ENCODE measurements at regions not wholly inside any gene's neighbourhood (a gene's known extent, or its start where the extent isn't known, plus 50 kb on each side); places are given as distances from the start of the nearest gene placed in this dataset.

- Histone ChIP-seq H3K27me3 (replicated peaks) (no peaks in the 10 kb centered on the region), H3K4me3 (ENCODE audit: low read depth, low read length) (no peak overlapping the region), H3K36me3 (replicated peaks) (no peaks in the 10 kb centered on the region), H3K27ac (no peak overlapping the region)
- TF ChIP-seq, protein P1, sequence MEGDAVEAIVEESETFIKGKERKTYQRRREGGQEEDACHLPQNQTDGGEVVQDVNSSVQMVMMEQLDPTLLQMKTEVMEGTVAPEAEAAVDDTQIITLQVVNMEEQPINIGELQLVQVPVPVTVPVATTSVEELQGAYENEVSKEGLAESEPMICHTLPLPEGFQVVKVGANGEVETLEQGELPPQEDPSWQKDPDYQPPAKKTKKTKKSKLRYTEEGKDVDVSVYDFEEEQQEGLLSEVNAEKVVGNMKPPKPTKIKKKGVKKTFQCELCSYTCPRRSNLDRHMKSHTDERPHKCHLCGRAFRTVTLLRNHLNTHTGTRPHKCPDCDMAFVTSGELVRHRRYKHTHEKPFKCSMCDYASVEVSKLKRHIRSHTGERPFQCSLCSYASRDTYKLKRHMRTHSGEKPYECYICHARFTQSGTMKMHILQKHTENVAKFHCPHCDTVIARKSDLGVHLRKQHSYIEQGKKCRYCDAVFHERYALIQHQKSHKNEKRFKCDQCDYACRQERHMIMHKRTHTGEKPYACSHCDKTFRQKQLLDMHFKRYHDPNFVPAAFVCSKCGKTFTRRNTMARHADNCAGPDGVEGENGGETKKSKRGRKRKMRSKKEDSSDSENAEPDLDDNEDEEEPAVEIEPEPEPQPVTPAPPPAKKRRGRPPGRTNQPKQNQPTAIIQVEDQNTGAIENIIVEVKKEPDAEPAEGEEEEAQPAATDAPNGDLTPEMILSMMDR (IDR thresholded peaks at IDR 0.05; ENCODE audit: low read depth, low read length, missing control alignments) = no peak
- in situ Hi-C loops (cut with HindIII; ENCODE audit: low pct_ligation_motif_present, low sequenced_read_pairs) = no loop called here
- no peak for DNase-seq
Observed at GRCh38 chr15:72840114-72840513, 56.6 kb upstream of the ADPGK start.

- H3K27me3 ChIP-seq (replicated peaks) = no peaks in the 10 kb centered on the region
- no peaks in the 10 kb centered on the region for H3K36me3 ChIP-seq (replicated peaks)
- DNase-seq = no peak
- H3K27ac ChIP-seq = no peak overlapping the region
- no peak overlapping the region for H3K4me3 ChIP-seq (ENCODE audit: low read depth, low read length)
- in situ Hi-C loops (cut with HindIII; ENCODE audit: low pct_ligation_motif_present, low sequenced_read_pairs) = no loop called here
- TF ChIP-seq, protein P1 (IDR thresholded peaks at IDR 0.05; ENCODE audit: low read depth, low read length, missing control alignments) = no peak
Observed at GRCh38 chr15:72838311-72838731, 54.8 kb upstream of the ADPGK start.

GRCh38 chr15:72836676-72837330 is 53.2 kb upstream of the ADPGK start:
- Histone ChIP-seq H3K27ac (no peak overlapping the region), H3K4me3 (ENCODE audit: low read depth, low read length) (no peak overlapping the region), H3K27me3 (replicated peaks) (no peaks in the 10 kb centered on the region), H3K36me3 (replicated peaks) (no peaks in the 10 kb centered on the region)
- no peak for DNase-seq
- TF ChIP-seq, protein P1 (IDR thresholded peaks at IDR 0.05; ENCODE audit: low read depth, low read length, missing control alignments) = no peak
- in situ Hi-C loops (cut with HindIII; ENCODE audit: low pct_ligation_motif_present, low sequenced_read_pairs) = no loop called here

DNA sequence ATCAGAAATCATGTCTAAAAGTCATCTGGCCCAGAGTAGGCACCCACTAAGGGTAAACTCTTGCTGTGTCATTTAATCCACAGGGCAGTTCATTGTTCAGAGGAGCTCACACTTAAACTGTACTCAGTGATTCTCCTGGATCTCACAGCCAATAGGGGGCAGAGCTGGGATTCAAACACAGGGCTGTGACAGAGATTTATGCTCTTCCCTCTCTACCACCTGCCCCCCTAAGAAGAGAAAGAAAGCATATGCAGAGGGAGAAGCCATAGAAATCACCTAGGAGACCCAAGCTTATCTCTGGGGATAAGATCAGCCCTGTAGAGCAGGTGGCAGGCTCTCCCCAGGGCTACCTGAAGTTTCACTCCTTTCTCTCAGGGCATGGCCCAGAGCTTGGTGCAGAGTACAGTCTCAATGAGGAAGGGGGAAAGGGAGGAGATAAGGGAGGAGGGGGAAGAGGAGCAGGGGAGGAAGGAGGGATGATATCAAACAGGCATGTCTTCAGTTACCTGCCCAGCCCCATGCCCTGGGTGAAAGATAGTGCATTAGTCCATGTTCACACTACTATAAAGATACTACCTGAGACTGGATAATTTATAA is 51.8 kb upstream of the ADPGK start:
- no peak for DNase-seq
- Histone ChIP-seq H3K27ac (no peak overlapping the region), H3K4me3 (ENCODE audit: low read depth, low read length) (no peak overlapping the region), H3K27me3 (replicated peaks) (no peaks in the 10 kb centered on the region), H3K36me3 (replicated peaks) (no peaks in the 10 kb centered on the region)
- in situ Hi-C loops (cut with HindIII; ENCODE audit: low pct_ligation_motif_present, low sequenced_read_pairs) = no loop called here
- TF ChIP-seq, protein P1 (IDR thresholded peaks at IDR 0.05; ENCODE audit: low read depth, low read length, missing control alignments) = peak; percentile 66

GRCh38 chr15:72833561-72833960 is 50.0 kb upstream of the ADPGK start:
- in situ Hi-C loops (cut with HindIII; ENCODE audit: low pct_ligation_motif_present, low sequenced_read_pairs) = no loop called here
- Histone ChIP-seq H3K4me3 (ENCODE audit: low read depth, low read length) (no peak overlapping the region), H3K27me3 (replicated peaks) (no peaks in the 10 kb centered on the region), H3K36me3 (replicated peaks) (no peaks in the 10 kb centered on the region), H3K27ac (no peak overlapping the region)
- TF ChIP-seq, protein P1 (IDR thresholded peaks at IDR 0.05; ENCODE audit: low read depth, low read length, missing control alignments) = no peak
- DNase-seq = no peak
